H1 (cell line): ENCODE measurements at regions not wholly inside any gene's neighbourhood (a gene's known extent, or its start where the extent isn't known, plus 50 kb on each side); places are given as distances from the start of the nearest gene placed in this dataset.

Experiments used
- CTCF ChIA-PET: fragments of 300-600 bp; sonication (Branson Sonifier 250); formaldehyde crosslinking; loops from one replicate; lab custom pipeline; 2021; ENCODE audit not compliant: partially characterized antibody; lab: Charles Lee
- POLR2A ChIA-PET: fragments of 300-600 bp; sonication (Branson Sonifier 250); formaldehyde crosslinking; loops from one replicate; lab custom pipeline; 2021; ENCODE audit warnings: inconsistent platforms; ENCODE audit not compliant: partially characterized antibody; lab: Charles Lee
- DNase-seq, 2 experiments: peaks; one replicate each; pipeline versions ENCODE4 v3.0.0 to v3.0.0-alpha.2; 2010 to 2022; ENCODE audit warnings: low spot score in 2 of 2, low read depth in 1 of 2, mixed read lengths in 1 of 2
- FAIRE-seq: peaks from 2 replicates; lab custom pipeline; 2011; peaks lifted over from hg19 to GRCh38; lab: Jason Lieb, UNC
- H2AFZ ChIP-seq: 2 replicates; pipeline ENCODE4 v1.8.1; 2012; ENCODE audit warnings: low read length, inconsistent platforms
- H2AK5ac ChIP-seq: 2 replicates; pipeline ENCODE4 v1.6.1; 2013; ENCODE audit warnings: low read depth, low read length
- H2BK120ac ChIP-seq: replicated peaks from 2 replicates; pipeline ENCODE3; 2013; ENCODE audit warnings: low read depth, low read length, inconsistent platforms
- H2BK12ac ChIP-seq: 2 replicates; pipeline ENCODE4 v1.6.1; 2013; ENCODE audit warnings: low read depth, low read length
- H2BK15ac ChIP-seq: 2 replicates; pipeline ENCODE4 v1.6.1; 2013; ENCODE audit warnings: low read length
- H2BK20ac ChIP-seq: 2 replicates; pipeline ENCODE4 v1.6.1; 2013; ENCODE audit warnings: low read length
- H2BK5ac ChIP-seq: 2 replicates; pipeline ENCODE4 v1.6.1; 2013; ENCODE audit warnings: low read depth, low read length
- H3K14ac ChIP-seq: 2 replicates; pipeline ENCODE4 v1.6.1; 2013; ENCODE audit warnings: inconsistent platforms; ENCODE audit not compliant: insufficient read length
- H3K18ac ChIP-seq: 2 replicates; pipeline ENCODE4 v1.6.1; 2013; ENCODE audit warnings: low read length; ENCODE audit errors: extremely low read depth
- H3K23ac ChIP-seq: 2 replicates; pipeline ENCODE4 v1.6.1; 2013; ENCODE audit warnings: inconsistent platforms; ENCODE audit not compliant: insufficient read length
- H3K23me2 ChIP-seq: 2 replicates; pipeline ENCODE4 v1.6.1; 2013; ENCODE audit warnings: low read depth, low read length
- H3K27ac ChIP-seq: 2 replicates; pipeline ENCODE4 v1.6.1; 2011; ENCODE audit warnings: low read depth, low read length, inconsistent platforms
- H3K27me3 ChIP-seq, 4 experiments: replicated peaks in 1 of 4; 1 replicate in 1 of 4; 2 replicates in 3 of 4; pipeline versions ENCODE4 v1.6.1 to v1.8.1; 2011 to 2013; ENCODE audit warnings: low read length in 3 of 4, mild to moderate bottlenecking in 3 of 4, inconsistent platforms in 2 of 4, mixed read lengths in 2 of 4, moderate library complexity in 1 of 4; ENCODE audit not compliant: control insufficient read depth in 3 of 4, insufficient read depth in 3 of 4; ENCODE audit errors: extremely low read depth in 1 of 4
- H3K36me3 ChIP-seq, 4 experiments: 2 replicates each; pipeline versions ENCODE4 v1.6.1 to v1.8.1; 2011 to 2013; ENCODE audit warnings: mild to moderate bottlenecking in 4 of 4, low read length in 3 of 4, moderate library complexity in 2 of 4, control low read depth in 1 of 4, inconsistent platforms in 1 of 4; ENCODE audit not compliant: insufficient read depth in 4 of 4, control insufficient read depth in 2 of 4
- H3K4ac ChIP-seq: replicated peaks from 2 replicates; pipeline ENCODE3; 2013; ENCODE audit warnings: low read length, low read depth, mixed read lengths, inconsistent platforms; ENCODE audit not compliant: insufficient read length
- H3K4me1 ChIP-seq, 4 experiments: replicated peaks in 1 of 4; 1 replicate in 1 of 4; 2 replicates in 3 of 4; pipeline versions ENCODE4 v1.6.1 to v1.8.1; 2011 to 2013; ENCODE audit warnings: low read length in 3 of 4, inconsistent platforms in 2 of 4, mixed read lengths in 1 of 4; ENCODE audit not compliant: insufficient read depth in 4 of 4, control insufficient read depth in 3 of 4
- H3K4me2 ChIP-seq, 2 experiments: 2 replicates each; pipeline versions ENCODE4 v1.6.1 to v1.8.1; 2011 to 2013; ENCODE audit warnings: low read depth in 2 of 2, low read length in 2 of 2, control low read depth in 1 of 2, inconsistent platforms in 1 of 2, mild to moderate bottlenecking in 1 of 2; ENCODE audit not compliant: insufficient read depth in 1 of 2
- H3K4me3 ChIP-seq, 4 experiments: fragments of 200-600, 300-600 bp in 1 of 4; sonication (generic), shearing (Covaris generic), sonication (Bioruptor Twin) in 1 of 4; 2 replicates each; pipeline versions ENCODE4 v1.5.1 to v1.8.1; 2011 to 2016; ENCODE audit warnings: low read length in 4 of 4, low read depth in 3 of 4, control low read depth in 2 of 4, inconsistent platforms in 2 of 4, mild to moderate bottlenecking in 2 of 4, mixed read lengths in 1 of 4, moderate library complexity in 1 of 4; ENCODE audit not compliant: insufficient read depth in 2 of 4; ENCODE audit errors: extremely low read depth in 1 of 4
- H3K56ac ChIP-seq: replicated peaks from 2 replicates; pipeline ENCODE3; 2013; ENCODE audit warnings: low read depth, mild to moderate bottlenecking, mixed read lengths, low read length, inconsistent platforms; ENCODE audit not compliant: insufficient read length
- H3K79me1 ChIP-seq: 2 replicates; pipeline ENCODE4 v1.6.1; 2013; ENCODE audit warnings: low read depth, low read length, control low read depth
- H3K79me2 ChIP-seq, 2 experiments: 2 replicates each; pipeline versions ENCODE4 v1.6.1 to v1.8.1; 2012 to 2013; ENCODE audit warnings: low read length in 2 of 2, mild to moderate bottlenecking in 2 of 2, inconsistent platforms in 1 of 2; ENCODE audit not compliant: insufficient read depth in 2 of 2, control insufficient read depth in 1 of 2
- H3K9ac ChIP-seq, 4 experiments: replicated peaks in 1 of 4; 1 replicate in 1 of 4; 2 replicates in 3 of 4; pipeline versions ENCODE4 v1.6.1 to v1.8.1; 2011 to 2013; ENCODE audit warnings: low read depth in 3 of 4, low read length in 3 of 4, control low read depth in 2 of 4, mild to moderate bottlenecking in 2 of 4, moderate library complexity in 2 of 4, inconsistent platforms in 1 of 4; ENCODE audit errors: extremely low read depth in 1 of 4
- H3K9me3 ChIP-seq, 2 experiments: 2 replicates each; pipeline versions ENCODE4 v1.6.1 to v1.8.1; 2012 to 2013; ENCODE audit warnings: mild to moderate bottlenecking in 2 of 2, moderate library complexity in 2 of 2, control low read depth in 1 of 2, inconsistent platforms in 1 of 2, low read depth in 1 of 2, low read length in 1 of 2, mixed read lengths in 1 of 2; ENCODE audit not compliant: insufficient read depth in 2 of 2
- H4K20me1 ChIP-seq, 2 experiments: replicated peaks in 1 of 2; 2 replicates each; pipeline versions ENCODE3 to v1.8.1; 2011 to 2013; ENCODE audit warnings: inconsistent platforms in 2 of 2, low read length in 2 of 2, mild to moderate bottlenecking in 1 of 2; ENCODE audit not compliant: insufficient read depth in 2 of 2, control insufficient read depth in 1 of 2
- H4K5ac ChIP-seq: 2 replicates; pipeline ENCODE4 v1.6.1; 2013; ENCODE audit warnings: low read length, low read depth, mixed read lengths, inconsistent platforms; ENCODE audit not compliant: insufficient read length
- H4K8ac ChIP-seq: 2 replicates; pipeline ENCODE4 v1.8.0; 2013; ENCODE audit warnings: mild to moderate bottlenecking, moderate library complexity, low read length, inconsistent platforms; ENCODE audit not compliant: insufficient read depth; ENCODE audit errors: extremely low read depth
- H4K91ac ChIP-seq: replicated peaks from 2 replicates; pipeline ENCODE3; 2013; ENCODE audit warnings: low read length, mixed read lengths, inconsistent platforms; ENCODE audit not compliant: insufficient read length
- CTCF ChIP-seq, 3 experiments: IDR thresholded peaks; 1 replicate in 2 of 3; 2 replicates in 1 of 3; pipeline versions ENCODE4 v1.5.1 to v1.6.1; 2011; ENCODE audit warnings: low read length in 3 of 3, mild to moderate bottlenecking in 3 of 3, inconsistent platforms in 2 of 3, low read depth in 1 of 3, moderate library complexity in 1 of 3; ENCODE audit not compliant: insufficient read depth in 1 of 3; ENCODE audit errors: control extremely low read depth in 1 of 3
- NANOG ChIP-seq: IDR thresholded peaks from 2 replicates; pipeline ENCODE4 v1.6.1; 2011; ENCODE audit warnings: low read length, low read depth, mild to moderate bottlenecking, inconsistent platforms; ENCODE audit not compliant: insufficient read depth, poor library complexity, severe bottlenecking
- RAD21 ChIP-seq, 2 experiments: IDR thresholded peaks in 1 of 2; conservative IDR thresholded peaks in 1 of 2; 2 replicates each; pipeline ENCODE4 v1.6.1; 2011; ENCODE audit warnings: low read depth in 2 of 2, low read length in 2 of 2, improper control_type of control experiment in 1 of 2, inconsistent platforms in 1 of 2, mild to moderate bottlenecking in 1 of 2, moderate library complexity in 1 of 2
- WGBS, 2 experiments: shearing (Covaris generic) in 1 of 2; methylation state at CpG; one replicate each; pipeline versions ENCODE4 v1.1.6 to v1.1.7; 2013 to 2015; ENCODE audit warnings: low lambda C conversion rate in 2 of 2, mixed read lengths in 2 of 2, inconsistent platforms in 1 of 2, low coverage in 1 of 2, missing lambda C conversion rate in 1 of 2; ENCODE audit not compliant: insufficient replicate concordance in 2 of 2, insufficient coverage in 1 of 2, insufficient read length in 1 of 2; ENCODE audit errors: extremely low coverage in 1 of 2, missing lambda C conversion rate in 1 of 2; 5-methylcytosine and 5-hydroxymethylcytosine counted together

- no peaks in the 10 kb centered on the region for H4K20me1 ChIP-seq
- H3K27ac ChIP-seq = no peak overlapping the region
- H3K4ac ChIP-seq = no peak overlapping the region
- H4K8ac ChIP-seq = no peak overlapping the region
- no peak overlapping the region for H3K9ac ChIP-seq
- H4K5ac ChIP-seq = no peak overlapping the region
- no peak overlapping the region for H3K23ac ChIP-seq
- no peak overlapping the region for H2BK120ac ChIP-seq
- no peaks in the 10 kb centered on the region for H3K36me3 ChIP-seq
- no peak overlapping the region for H3K4me2 ChIP-seq
- no peak overlapping the region for H3K4me3 ChIP-seq
- DNase-seq (peak; percentile 17 to 77), FAIRE-seq (peak; percentile 79)
- no peak overlapping the region for H2BK5ac ChIP-seq
- peaks cover 0 to 4% (median 0%) of the 10 kb centered on the region in 4 experiments; a peak in 2 of 7 replicates for H3K4me1 ChIP-seq
- POLR2A ChIA-PET = interaction anchor here (0.6 kb wide), 1 partner anchor 733 kb away, joined by 4 read pairs; no protein-coding TSS in a partner anchor
- no peaks in the 10 kb centered on the region for H3K23me2 ChIP-seq
- no peak overlapping the region for H3K14ac ChIP-seq
- CTCF ChIA-PET = interaction anchor here (0.6 to 6.1 kb wide), 48 partner anchors 10 to 1279 kb away, joined by 3 to 50 read pairs (median 3); no protein-coding TSS in a partner anchor
- H3K79me2 ChIP-seq = no peaks in the 10 kb centered on the region
- H3K27me3 ChIP-seq = no peaks in the 10 kb centered on the region
- H3K56ac ChIP-seq = no peak overlapping the region
- H2AK5ac ChIP-seq = no peak overlapping the region
- H2BK12ac ChIP-seq = no peak overlapping the region
- TF ChIP-seq RAD21 (IDR thresholded peaks at IDR 0.05 in 1 of 2, conservative IDR thresholded peaks at IDR 0.05 in 1 of 2; ENCODE audit: low read depth in 2 of 2, low read length in 2 of 2) (peak; percentile 84), NANOG (no peak), CTCF (IDR thresholded peaks at IDR 0.05; ENCODE audit: control extremely low read depth in 1 of 3, insufficient read depth in 1 of 3, low read depth in 1 of 3, low read length in 3 of 3) (peak in 2 of 3 experiments; percentile 68 to 72; a peak in 2 of 4 replicates)
- TF ChIP-seq, all 59 proteins: peak for 2
- H3K18ac ChIP-seq = no peak overlapping the region
- no peaks in the 10 kb centered on the region for H3K9me3 ChIP-seq
- no peak overlapping the region for H2BK15ac ChIP-seq
- H2BK20ac ChIP-seq = no peak overlapping the region
- no peak overlapping the region for H4K91ac ChIP-seq
- H2AFZ ChIP-seq = no peak overlapping the region
- no peaks in the 10 kb centered on the region for H3K79me1 ChIP-seq
- WGBS, 2 experiments = 40% methylated on average over 5 of the region's 5 CpGs; no CpG with 5 or more reads in 1 of the 2 experiments
Measured at GRCh38 chr4:180664766-180665368, 1578.3 kb upstream of the TENM3 start.
